SU-DHL-6 (cell line): ENCODE measurements at regions not wholly inside any gene's neighbourhood (a gene's known extent, or its start where the extent isn't known, plus 50 kb on each side); places are given as distances from the start of the nearest gene placed in this dataset.

Experiments used
- H2AFZ ChIP-seq: fragments of 200-600 bp; sonication (generic); 2 replicates; pipeline ENCODE4 v1.6.1; 2014; ENCODE audit warnings: low read depth, mild to moderate bottlenecking, moderate library complexity, mixed read lengths, antibody characterized with exemption, low read length; ENCODE audit not compliant: severe bottlenecking
- H3F3A ChIP-seq: fragments of 200-600 bp; shearing (Covaris generic); 2 replicates; pipeline ENCODE4 v1.6.0; 2016; ENCODE audit warnings: antibody characterized with exemption, mild to moderate bottlenecking; ENCODE audit not compliant: insufficient read depth
- H3K27ac ChIP-seq: fragments of 200-600 bp; sonication (generic); 2 replicates; pipeline ENCODE4 v1.5.1; 2016; ENCODE audit warnings: low read depth, mild to moderate bottlenecking, low read length, moderate library complexity, mixed read lengths
- H3K27me3 ChIP-seq: fragments of 200-600 bp; sonication (generic), shearing (Covaris generic); 2 replicates; pipeline ENCODE4 v1.6.0; 2014; ENCODE audit warnings: mild to moderate bottlenecking, low read length
- H3K36me3 ChIP-seq: fragments of 200-600 bp; sonication (generic); 2 replicates; pipeline ENCODE4 v1.6.1; 2014; ENCODE audit warnings: mild to moderate bottlenecking, low read length, mixed read lengths
- H3K4me2 ChIP-seq: fragments of 300-600, 200-600 bp; shearing (Covaris generic), sonication (generic); 2 replicates; pipeline ENCODE4 v1.6.0; 2014; ENCODE audit warnings: low read length, low read depth, mild to moderate bottlenecking; ENCODE audit not compliant: poor library complexity, severe bottlenecking
- H3K4me3 ChIP-seq: fragments of 200-600 bp; sonication (generic); 2 replicates; pipeline ENCODE4 v1.5.1; 2014; ENCODE audit warnings: antibody characterized with exemption, low read length, mild to moderate bottlenecking, mixed read lengths; ENCODE audit not compliant: insufficient read depth, poor library complexity, severe bottlenecking
- H3K79me2 ChIP-seq: fragments of 200-600 bp; sonication (generic); 2 replicates; pipeline ENCODE4 v1.6.1; 2014; ENCODE audit warnings: mild to moderate bottlenecking, low read length, moderate library complexity; ENCODE audit not compliant: insufficient read depth
- H3K9ac ChIP-seq: fragments of 200-600 bp; sonication (generic); 2 replicates; pipeline ENCODE4 v1.7.0; 2014; ENCODE audit warnings: mild to moderate bottlenecking, low read length
- H3K9me2 ChIP-seq: fragments of 200-600 bp; sonication (generic); replicated peaks from 2 replicates; pipeline ENCODE4 v1.6.1; 2014; ENCODE audit warnings: low read length; ENCODE audit not compliant: insufficient read depth
- H3K9me3 ChIP-seq: fragments of 200-600 bp; sonication (generic); 2 replicates; pipeline ENCODE4 v1.6.1; 2014; ENCODE audit warnings: low read length, mixed read lengths; ENCODE audit not compliant: insufficient read depth
- H4K20me1 ChIP-seq: fragments of 200-600 bp; sonication (generic); 2 replicates; pipeline ENCODE4 v1.6.1; 2014; ENCODE audit warnings: low read depth, mild to moderate bottlenecking, antibody characterized with exemption, low read length, moderate library complexity, mixed read lengths
- CTCF ChIP-seq: fragments of 200-600 bp; sonication (generic); IDR thresholded peaks from one replicate; pipeline ENCODE4 v1.5.1; 2017; ENCODE audit warnings: antibody characterized with exemption, mild to moderate bottlenecking, low read length, moderate library complexity; ENCODE audit not compliant: insufficient read depth, poor library complexity, severe bottlenecking
- EZH2phosphoT487 ChIP-seq: fragments of 200-600 bp; sonication (generic), shearing (Covaris generic); conservative IDR thresholded peaks from 2 replicates; pipeline ENCODE4 v1.6.1; 2018; ENCODE audit warnings: mild to moderate bottlenecking, antibody characterized with exemption, low read length, moderate library complexity, mixed read lengths

GRCh38 chr18:77755187-77755586 lies 505.5 kb downstream of the GALR1 start:
- Histone ChIP-seq H3K4me3 (no peak overlapping the region), H3K9me2 (no peaks in the 10 kb centered on the region), H4K20me1 (no peaks in the 10 kb centered on the region), H3K9me3 (no peaks in the 10 kb centered on the region), H3K36me3 (no peaks in the 10 kb centered on the region), H3K9ac (no peak overlapping the region), H3K27me3 (no peaks in the 10 kb centered on the region), H3F3A (no peaks in the 10 kb centered on the region), H2AFZ (no peak overlapping the region), H3K4me2 (no peak overlapping the region), H3K27ac (no peak overlapping the region), H3K79me2 (no peaks in the 10 kb centered on the region)
- no peak for TF ChIP-seq CTCF
- no peak for TF ChIP-seq EZH2phosphoT487

GRCh38 chr18:77761332-77761731 lies 511.7 kb downstream of the GALR1 start:
- TF ChIP-seq EZH2phosphoT487 (no peak), CTCF (no peak)
- H3K4me3 ChIP-seq = no peak overlapping the region
- H2AFZ ChIP-seq = no peak overlapping the region
- H3K27me3 ChIP-seq = no peaks in the 10 kb centered on the region
- no peaks in the 10 kb centered on the region for H3K9me2 ChIP-seq
- H3K9me3 ChIP-seq = no peaks in the 10 kb centered on the region
- H3K4me2 ChIP-seq = no peak overlapping the region
- no peaks in the 10 kb centered on the region for H3F3A ChIP-seq
- no peak overlapping the region for H3K27ac ChIP-seq
- no peaks in the 10 kb centered on the region for H3K79me2 ChIP-seq
- no peaks in the 10 kb centered on the region for H3K36me3 ChIP-seq
- no peak overlapping the region for H3K9ac ChIP-seq
- H4K20me1 ChIP-seq = no peaks in the 10 kb centered on the region

- no peaks in the 10 kb centered on the region for H3K27me3 ChIP-seq
- no peak for TF ChIP-seq CTCF
- TF ChIP-seq EZH2phosphoT487 = no peak
- H3K36me3 ChIP-seq = no peaks in the 10 kb centered on the region
- no peaks in the 10 kb centered on the region for H3K79me2 ChIP-seq
- no peak overlapping the region for H3K27ac ChIP-seq
- H3K9me2 ChIP-seq = no peaks in the 10 kb centered on the region
- no peak overlapping the region for H3K4me3 ChIP-seq
- no peaks in the 10 kb centered on the region for H3K9me3 ChIP-seq
- H3F3A ChIP-seq = no peaks in the 10 kb centered on the region
- no peak overlapping the region for H3K4me2 ChIP-seq
- no peak overlapping the region for H2AFZ ChIP-seq
- H3K9ac ChIP-seq = no peak overlapping the region
- no peaks in the 10 kb centered on the region for H4K20me1 ChIP-seq
Observed at GRCh38 chr18:77762014-77762413, 512.4 kb downstream of the GALR1 start.
